ENCODE measurements at regions not wholly inside any gene's neighbourhood (a gene's known extent, or its start where the extent isn't known, plus 50 kb on each side); places are given as distances from the start of the nearest gene placed in this dataset.

- Histone ChIP-seq H3K4me1 (ENCODE audit: control insufficient read depth, extremely low read depth, insufficient read depth, low read length) (no peaks in the 10 kb centered on the region), H2AFZ (ENCODE audit: low read depth, low read length) (no peak overlapping the region), H3K79me2 (ENCODE audit: control insufficient read depth, insufficient read depth, low read length) (no peaks in the 10 kb centered on the region), H3K9me1 (replicated peaks; ENCODE audit: control insufficient read depth, extremely low read depth, insufficient read depth, low read length) (no peaks in the 10 kb centered on the region), H3K9ac (replicated peaks; ENCODE audit: extremely low read depth, insufficient read depth, low read length) (no peak overlapping the region), H4K20me1 (replicated peaks; ENCODE audit: control insufficient read depth, extremely low read depth, insufficient read depth, low read length) (no peaks in the 10 kb centered on the region), H3K27me3 (ENCODE audit: control insufficient read depth in 2 of 2, insufficient read depth in 2 of 2, low read length in 2 of 2) (no peaks in the 10 kb centered on the region), H3K4me2 (ENCODE audit: insufficient read depth, low read length) (no peak overlapping the region), H3K27ac (ENCODE audit: insufficient read depth, low read depth, low read length) (no peak overlapping the region), H3K9me3 (replicated peaks; ENCODE audit: control insufficient read depth, insufficient read depth, low read length) (no peaks in the 10 kb centered on the region), H3K36me3 (ENCODE audit: control insufficient read depth in 2 of 2, extremely low read depth in 1 of 2, insufficient read depth in 2 of 2, low read length in 2 of 2) (no peaks in the 10 kb centered on the region), H3K4me3 (replicated peaks in 1 of 3; ENCODE audit: insufficient read depth in 1 of 3, low read depth in 1 of 3, low read length in 3 of 3) (no peak overlapping the region)
- dilution Hi-C loops (cut with MboI; ENCODE audit: extremely low pct_ligation_motif_present, low sequenced_read_pairs) (no loop called here), intact Hi-C loops (cut with micrococcal nuclease) (no loop called here)
- no peak for FAIRE-seq
- no TSS peak for BruUV-seq (replicated peaks)
- POLR2A ChIA-PET = no interaction called here
- no peak for TF ChIP-seq FOS (IDR thresholded peaks at IDR 0.05; ENCODE audit: borderline replicate concordance, insufficient read depth, low read length)
- DNase-seq (ENCODE audit: low read depth, low spot score) = no peak
- CTCF ChIA-PET = interaction anchor here (1.4 kb wide), 1 partner anchor 10 kb away, joined by 6 read pairs; no protein-coding TSS in a partner anchor
These were observed 67.7 kb downstream of the FOXI2 start for GRCh38 chr10:127804696-127805095.

GRCh38 chr10:127805950-127806349, 69.0 kb downstream of the FOXI2 start:
- no peaks in the 10 kb centered on the region for H3K9me3 ChIP-seq (replicated peaks; ENCODE audit: control insufficient read depth, insufficient read depth, low read length)
- dilution Hi-C loops (cut with MboI; ENCODE audit: extremely low pct_ligation_motif_present, low sequenced_read_pairs) = no loop called here
- H3K4me2 ChIP-seq (ENCODE audit: insufficient read depth, low read length) = no peak overlapping the region
- no peak for TF ChIP-seq EZH2 (IDR thresholded peaks at IDR 0.05; ENCODE audit: borderline replicate concordance, low read depth, low read length, severe bottlenecking)
- no peak overlapping the region for H2AFZ ChIP-seq (ENCODE audit: low read depth, low read length)
- ChIA-PET POLR2A (no interaction called here), CTCF (interaction anchor here (1.4 kb wide), 1 partner anchor 9 kb away, joined by 6 read pairs; no protein-coding TSS in a partner anchor)
- H3K27ac ChIP-seq (ENCODE audit: insufficient read depth, low read depth, low read length) = no peak overlapping the region
- H3K79me2 ChIP-seq (ENCODE audit: control insufficient read depth, insufficient read depth, low read length) = no peaks in the 10 kb centered on the region
- no peak overlapping the region for H3K9ac ChIP-seq (replicated peaks; ENCODE audit: extremely low read depth, insufficient read depth, low read length)
- no TSS peak for BruUV-seq (replicated peaks)
- H3K27me3 ChIP-seq (ENCODE audit: control insufficient read depth in 2 of 2, insufficient read depth in 2 of 2, low read length in 2 of 2) = no peaks in the 10 kb centered on the region
- H3K4me1 ChIP-seq (ENCODE audit: control insufficient read depth, extremely low read depth, insufficient read depth, low read length) = no peaks in the 10 kb centered on the region
- H4K20me1 ChIP-seq (replicated peaks; ENCODE audit: control insufficient read depth, extremely low read depth, insufficient read depth, low read length) = no peaks in the 10 kb centered on the region
- H3K36me3 ChIP-seq (ENCODE audit: control insufficient read depth in 2 of 2, extremely low read depth in 1 of 2, insufficient read depth in 2 of 2, low read length in 2 of 2) = no peaks in the 10 kb centered on the region
- H3K4me3 ChIP-seq (replicated peaks in 1 of 3; ENCODE audit: insufficient read depth in 1 of 3, low read depth in 1 of 3, low read length in 3 of 3) = no peak overlapping the region
- H3K9me1 ChIP-seq (replicated peaks; ENCODE audit: control insufficient read depth, extremely low read depth, insufficient read depth, low read length) = no peaks in the 10 kb centered on the region
- intact Hi-C loops (cut with micrococcal nuclease) = no loop called here
- FAIRE-seq = no peak
- no peak for DNase-seq (ENCODE audit: low read depth, low spot score)
